OCI-LY1 (cell line): ENCODE measurements at regions not wholly inside any gene's neighbourhood (a gene's known extent, or its start where the extent isn't known, plus 50 kb on each side); places are given as distances from the start of the nearest gene placed in this dataset.

Experiments used
- H2AFZ ChIP-seq: fragments of 200-600 bp; sonication (generic), shearing (Covaris generic); 2 replicates; pipeline ENCODE4 v1.6.0; 2014; ENCODE audit warnings: antibody characterized with exemption, mild to moderate bottlenecking, low read length
- H3F3A ChIP-seq: fragments of 200-600 bp; sonication (generic), shearing (Covaris generic); 2 replicates; pipeline ENCODE4 v1.6.0; 2014; ENCODE audit warnings: mild to moderate bottlenecking, antibody characterized with exemption, low read length, moderate library complexity; ENCODE audit not compliant: insufficient read depth
- H3K27ac ChIP-seq: fragments of 200-600 bp; sonication (generic); 2 replicates; pipeline ENCODE4 v1.5.1; 2014; ENCODE audit warnings: low read length, mixed run types, mild to moderate bottlenecking, low read depth; ENCODE audit not compliant: poor library complexity, severe bottlenecking
- H3K27me3 ChIP-seq: fragments of 200-600 bp; sonication (generic); 2 replicates; pipeline ENCODE4 v1.6.0; 2014; ENCODE audit warnings: antibody characterized with exemption, mild to moderate bottlenecking, low read length, moderate library complexity; ENCODE audit not compliant: insufficient read depth
- H3K36me3 ChIP-seq: fragments of 200-600 bp; sonication (generic); 2 replicates; pipeline ENCODE4 v1.6.1; 2014; ENCODE audit warnings: mild to moderate bottlenecking, antibody characterized with exemption, low read length, moderate library complexity, mixed read lengths; ENCODE audit not compliant: insufficient read depth
- H3K4me1 ChIP-seq: fragments of 200-600 bp; sonication (generic); 2 replicates; pipeline ENCODE4 v1.5.1; 2014; ENCODE audit warnings: mild to moderate bottlenecking, low read length, moderate library complexity; ENCODE audit not compliant: insufficient read depth, severe bottlenecking
- H3K4me2 ChIP-seq: fragments of 200-600 bp; sonication (generic), shearing (Covaris generic); 2 replicates; pipeline ENCODE4 v1.6.1; 2014; ENCODE audit warnings: low read length
- H3K4me3 ChIP-seq: fragments of 200-600 bp; sonication (generic); 2 replicates; pipeline ENCODE4 v1.5.1; 2014; ENCODE audit warnings: low read length, low read depth, mild to moderate bottlenecking, mixed read lengths; ENCODE audit not compliant: poor library complexity, severe bottlenecking
- H3K79me2 ChIP-seq: fragments of 200-600 bp; shearing (Covaris generic); 2 replicates; pipeline ENCODE4 v1.6.1; 2016; ENCODE audit warnings: mixed run types, low read length, mixed read lengths; ENCODE audit not compliant: insufficient read depth
- H3K9ac ChIP-seq: fragments of 200-600 bp; sonication (generic), shearing (Covaris generic); 2 replicates; pipeline ENCODE4 v1.6.1; 2014; ENCODE audit warnings: mild to moderate bottlenecking, low read length, mixed read lengths
- H3K9me2 ChIP-seq: fragments of 200-600 bp; sonication (generic), shearing (Covaris generic); 2 replicates; pipeline ENCODE4 v1.6.1; 2014; ENCODE audit warnings: low read depth, mild to moderate bottlenecking, low read length, mixed read lengths
- H3K9me3 ChIP-seq: fragments of 200-600 bp; shearing (Covaris generic); 2 replicates; pipeline ENCODE4 v1.6.1; 2014; ENCODE audit warnings: low read length, mixed read lengths
- H4K20me1 ChIP-seq: fragments of 200-600 bp; sonication (generic), shearing (Covaris generic); 2 replicates; pipeline ENCODE4 v1.6.0; 2016; ENCODE audit warnings: mild to moderate bottlenecking, low read length; ENCODE audit not compliant: insufficient read depth
- EZH2 ChIP-seq: fragments of 200-600 bp; sonication (generic), shearing (Covaris generic); IDR thresholded peaks from 2 replicates; pipeline ENCODE4 v1.8.0; 2017; ENCODE audit warnings: borderline replicate concordance, mixed run types, mild to moderate bottlenecking, antibody characterized with exemption, low read length, moderate library complexity, mixed read lengths
- TF ChIP-seq, protein P1 (sequence below): fragments of 200-600 bp; sonication (generic), shearing (Covaris generic); IDR thresholded peaks from 2 replicates; pipeline ENCODE4 v1.5.1; 2017; ENCODE audit warnings: mild to moderate bottlenecking, antibody characterized with exemption, low read length, moderate library complexity, mixed read lengths

DNA sequence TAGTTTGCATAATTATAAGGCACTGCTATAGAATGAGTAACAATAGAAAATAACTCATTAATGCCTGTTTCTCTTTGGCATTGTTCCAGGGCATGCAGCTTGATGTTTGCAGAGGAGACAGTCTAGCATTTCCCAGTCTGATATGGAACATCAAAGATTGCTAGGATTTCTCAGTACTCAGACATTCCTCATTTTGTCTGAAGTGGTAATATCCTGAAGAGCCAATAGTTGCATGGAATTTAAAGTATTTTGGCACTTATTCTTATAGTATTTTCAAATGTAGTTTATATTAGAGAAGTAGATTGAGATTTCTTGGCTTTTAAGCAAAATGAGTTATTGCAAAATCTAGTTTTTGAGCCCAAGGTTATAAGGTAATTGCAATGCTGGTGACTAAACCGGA lies 337.3 kb upstream of the E2F7 start:
- no peaks in the 10 kb centered on the region for H3K36me3 ChIP-seq
- H3K9ac ChIP-seq: no peak overlapping the region
- no peak overlapping the region for H3K4me3 ChIP-seq
- no peak overlapping the region for H2AFZ ChIP-seq
- no peaks in the 10 kb centered on the region for H3F3A ChIP-seq
- H3K9me3 ChIP-seq: no peaks in the 10 kb centered on the region
- H3K27ac ChIP-seq: no peak overlapping the region
- TF ChIP-seq, protein P1, sequence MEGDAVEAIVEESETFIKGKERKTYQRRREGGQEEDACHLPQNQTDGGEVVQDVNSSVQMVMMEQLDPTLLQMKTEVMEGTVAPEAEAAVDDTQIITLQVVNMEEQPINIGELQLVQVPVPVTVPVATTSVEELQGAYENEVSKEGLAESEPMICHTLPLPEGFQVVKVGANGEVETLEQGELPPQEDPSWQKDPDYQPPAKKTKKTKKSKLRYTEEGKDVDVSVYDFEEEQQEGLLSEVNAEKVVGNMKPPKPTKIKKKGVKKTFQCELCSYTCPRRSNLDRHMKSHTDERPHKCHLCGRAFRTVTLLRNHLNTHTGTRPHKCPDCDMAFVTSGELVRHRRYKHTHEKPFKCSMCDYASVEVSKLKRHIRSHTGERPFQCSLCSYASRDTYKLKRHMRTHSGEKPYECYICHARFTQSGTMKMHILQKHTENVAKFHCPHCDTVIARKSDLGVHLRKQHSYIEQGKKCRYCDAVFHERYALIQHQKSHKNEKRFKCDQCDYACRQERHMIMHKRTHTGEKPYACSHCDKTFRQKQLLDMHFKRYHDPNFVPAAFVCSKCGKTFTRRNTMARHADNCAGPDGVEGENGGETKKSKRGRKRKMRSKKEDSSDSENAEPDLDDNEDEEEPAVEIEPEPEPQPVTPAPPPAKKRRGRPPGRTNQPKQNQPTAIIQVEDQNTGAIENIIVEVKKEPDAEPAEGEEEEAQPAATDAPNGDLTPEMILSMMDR: no peak
- no peak for TF ChIP-seq EZH2
- no peak overlapping the region for H3K4me2 ChIP-seq
- no peaks in the 10 kb centered on the region for H3K27me3 ChIP-seq
- H3K9me2 ChIP-seq: no peaks in the 10 kb centered on the region
- H4K20me1 ChIP-seq: no peaks in the 10 kb centered on the region
- H3K79me2 ChIP-seq: no peaks in the 10 kb centered on the region
- H3K4me1 ChIP-seq: no peaks in the 10 kb centered on the region

DNA sequence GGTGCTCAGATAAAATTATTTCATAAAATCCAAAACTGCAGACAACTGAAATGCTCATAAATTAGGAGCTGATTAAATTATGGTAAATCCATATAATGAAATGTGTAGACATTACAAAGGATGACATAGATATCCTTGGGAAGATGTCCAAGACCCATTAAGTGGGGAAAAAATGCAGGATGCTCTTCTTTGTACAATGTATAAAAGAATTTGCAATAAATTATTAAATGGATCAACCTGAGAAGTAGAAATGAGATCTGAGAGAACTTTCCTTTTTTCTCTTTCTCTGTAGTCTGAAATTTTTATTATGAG lies 336.4 kb upstream of the E2F7 start:
- Histone ChIP-seq H3K4me2 (no peak overlapping the region), H3K27me3 (no peaks in the 10 kb centered on the region), H3K79me2 (no peaks in the 10 kb centered on the region), H3K36me3 (no peaks in the 10 kb centered on the region), H3K27ac (no peak overlapping the region), H3K9me3 (no peaks in the 10 kb centered on the region), H3K4me3 (no peak overlapping the region), H3K4me1 (no peaks in the 10 kb centered on the region), H3K9me2 (no peaks in the 10 kb centered on the region), H4K20me1 (no peaks in the 10 kb centered on the region), H3K9ac (no peak overlapping the region), H2AFZ (no peak overlapping the region), H3F3A (no peaks in the 10 kb centered on the region)
- TF ChIP-seq, protein P1: no peak
- TF ChIP-seq EZH2: no peak

DNA sequence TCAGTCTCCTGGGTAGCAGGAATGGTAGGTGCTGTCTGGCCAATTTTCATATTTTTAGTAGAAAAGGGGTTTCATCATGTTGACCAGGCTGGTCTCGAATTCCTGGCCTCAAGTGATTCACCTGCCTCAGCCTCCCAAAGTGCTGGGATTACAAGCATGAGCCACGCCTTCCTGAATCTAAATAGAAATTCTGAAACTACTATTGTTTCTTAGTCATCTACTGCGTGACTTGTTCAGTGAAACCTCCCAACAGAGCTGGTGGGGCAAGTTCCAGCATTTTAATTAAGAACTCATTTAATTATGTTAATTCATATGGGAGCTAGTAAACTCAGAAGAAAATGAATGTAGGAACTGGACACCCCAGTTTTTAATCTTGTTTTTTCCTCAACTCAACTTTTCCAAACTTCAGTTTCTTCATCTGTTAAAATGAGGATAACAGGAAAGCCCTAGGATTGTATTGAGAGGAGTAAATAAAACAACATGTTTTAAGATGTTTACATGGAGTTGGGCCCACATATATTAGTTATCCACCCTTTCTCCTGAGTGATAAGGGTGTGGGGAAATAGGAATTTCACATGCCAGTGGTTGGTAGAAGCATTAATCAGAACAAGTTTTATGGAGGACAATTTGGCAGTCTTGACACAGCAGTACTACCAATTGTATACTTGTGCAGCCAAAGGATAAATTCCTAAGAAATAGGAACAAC lies 335.8 kb upstream of the E2F7 start:
- no peaks in the 10 kb centered on the region for H3K9me2 ChIP-seq
- H3K9ac ChIP-seq: no peak overlapping the region
- H3K9me3 ChIP-seq: no peaks in the 10 kb centered on the region
- no peak overlapping the region for H3K27ac ChIP-seq
- no peak overlapping the region for H3K4me2 ChIP-seq
- no peaks in the 10 kb centered on the region for H4K20me1 ChIP-seq
- no peaks in the 10 kb centered on the region for H3K79me2 ChIP-seq
- TF ChIP-seq EZH2: no peak
- TF ChIP-seq, protein P1: no peak
- H2AFZ ChIP-seq: no peak overlapping the region
- H3K36me3 ChIP-seq: no peaks in the 10 kb centered on the region
- no peaks in the 10 kb centered on the region for H3F3A ChIP-seq
- H3K4me1 ChIP-seq: no peaks in the 10 kb centered on the region
- H3K27me3 ChIP-seq: no peaks in the 10 kb centered on the region
- H3K4me3 ChIP-seq: no peak overlapping the region
